ENCODE measurements at regions not wholly inside any gene's neighbourhood (a gene's known extent, or its start where the extent isn't known, plus 50 kb on each side); places are given as distances from the start of the nearest gene placed in this dataset.

- Histone ChIP-seq H3K9ac (ENCODE audit: insufficient read depth in 1 of 2, low read length in 2 of 2) (no peak overlapping the region), H3K27ac (ENCODE audit: low read depth in 1 of 2, low read length in 1 of 2) (no peak overlapping the region), H3K27me3 (ENCODE audit: control insufficient read depth in 3 of 3, insufficient read depth in 3 of 3, low read length in 2 of 3) (no peaks in the 10 kb centered on the region), H3K4me1 (ENCODE audit: control insufficient read depth in 5 of 5, insufficient read depth in 5 of 5, low read length in 5 of 5) (peaks cover 0 to 6% (median 0%) of the 10 kb centered on the region in 5 donors), H3K36me3 (ENCODE audit: control insufficient read depth in 4 of 4, insufficient read depth in 4 of 4, low read length in 4 of 4) (no peaks in the 10 kb centered on the region), H3K4me3 (no peak overlapping the region), H3K9me3 (ENCODE audit: control insufficient read depth in 4 of 4, insufficient read depth in 3 of 4, low read length in 3 of 4) (peaks cover 0 to 2% (median 0%) of the 10 kb centered on the region in 4 donors)
- 35 to 73% methylated on average over 1 of the region's 1 CpG for WGBS, 2 donors
- no peak for ATAC-seq (ENCODE audit: insufficient read depth, low FRiP score)
- DNase-seq = no peak
- TF ChIP-seq, protein P1, sequence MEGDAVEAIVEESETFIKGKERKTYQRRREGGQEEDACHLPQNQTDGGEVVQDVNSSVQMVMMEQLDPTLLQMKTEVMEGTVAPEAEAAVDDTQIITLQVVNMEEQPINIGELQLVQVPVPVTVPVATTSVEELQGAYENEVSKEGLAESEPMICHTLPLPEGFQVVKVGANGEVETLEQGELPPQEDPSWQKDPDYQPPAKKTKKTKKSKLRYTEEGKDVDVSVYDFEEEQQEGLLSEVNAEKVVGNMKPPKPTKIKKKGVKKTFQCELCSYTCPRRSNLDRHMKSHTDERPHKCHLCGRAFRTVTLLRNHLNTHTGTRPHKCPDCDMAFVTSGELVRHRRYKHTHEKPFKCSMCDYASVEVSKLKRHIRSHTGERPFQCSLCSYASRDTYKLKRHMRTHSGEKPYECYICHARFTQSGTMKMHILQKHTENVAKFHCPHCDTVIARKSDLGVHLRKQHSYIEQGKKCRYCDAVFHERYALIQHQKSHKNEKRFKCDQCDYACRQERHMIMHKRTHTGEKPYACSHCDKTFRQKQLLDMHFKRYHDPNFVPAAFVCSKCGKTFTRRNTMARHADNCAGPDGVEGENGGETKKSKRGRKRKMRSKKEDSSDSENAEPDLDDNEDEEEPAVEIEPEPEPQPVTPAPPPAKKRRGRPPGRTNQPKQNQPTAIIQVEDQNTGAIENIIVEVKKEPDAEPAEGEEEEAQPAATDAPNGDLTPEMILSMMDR (IDR thresholded peaks at IDR 0.05; ENCODE audit: control extremely low read depth, extremely low read depth) = no peak
Measured at GRCh38 chr11:23767576-23767975, 729.3 kb upstream of the LUZP2 start.

GRCh38 chr11:23769214-23769613 lies 727.6 kb upstream of the LUZP2 start:
- no peak overlapping the region for H3K27ac ChIP-seq (ENCODE audit: low read depth in 1 of 2, low read length in 1 of 2)

GRCh38 chr11:23772081-23772480 lies 724.8 kb upstream of the LUZP2 start:
- peaks cover 0 to 2% (median 1%) of the 10 kb centered on the region in 4 donors for H3K9me3 ChIP-seq (ENCODE audit: control insufficient read depth in 4 of 4, insufficient read depth in 3 of 4, low read length in 3 of 4)
- ATAC-seq (ENCODE audit: insufficient read depth, low FRiP score) = no peak
- WGBS, 2 donors = 23 to 29% methylated on average over 1 of the region's 1 CpG
- H3K4me1 ChIP-seq (ENCODE audit: control insufficient read depth in 5 of 5, insufficient read depth in 5 of 5, low read length in 5 of 5) = peaks cover 0 to 8% (median 0%) of the 10 kb centered on the region in 5 donors
- no peak overlapping the region for H3K9ac ChIP-seq (ENCODE audit: insufficient read depth in 1 of 2, low read length in 2 of 2)
- H3K36me3 ChIP-seq (ENCODE audit: control insufficient read depth in 4 of 4, insufficient read depth in 4 of 4, low read length in 4 of 4) = no peaks in the 10 kb centered on the region
- DNase-seq = peak in 2 of 3 donors; percentile 50 to 67
- no peak overlapping the region for H3K27ac ChIP-seq (ENCODE audit: low read depth in 1 of 2, low read length in 1 of 2)
- no peak overlapping the region for H3K4me3 ChIP-seq
- TF ChIP-seq, protein P1 (IDR thresholded peaks at IDR 0.05; ENCODE audit: control extremely low read depth, extremely low read depth) = no peak
- no peaks in the 10 kb centered on the region for H3K27me3 ChIP-seq (ENCODE audit: control insufficient read depth in 3 of 3, insufficient read depth in 3 of 3, low read length in 2 of 3)

More at GRCh38 chr11:23769214-23769613, 727.6 kb upstream of the LUZP2 start:
- Histone ChIP-seq H3K27me3 (ENCODE audit: control insufficient read depth in 3 of 3, insufficient read depth in 3 of 3, low read length in 2 of 3) (no peaks in the 10 kb centered on the region), H3K4me3 (no peak overlapping the region), H3K36me3 (ENCODE audit: control insufficient read depth in 4 of 4, insufficient read depth in 4 of 4, low read length in 4 of 4) (no peaks in the 10 kb centered on the region), H3K9me3 (ENCODE audit: control insufficient read depth in 4 of 4, insufficient read depth in 3 of 4, low read length in 3 of 4) (peaks cover 0 to 2% (median under 1%) of the 10 kb centered on the region in 4 donors), H3K4me1 (ENCODE audit: control insufficient read depth in 5 of 5, insufficient read depth in 5 of 5, low read length in 5 of 5) (peaks cover 0 to 8% (median 0%) of the 10 kb centered on the region in 5 donors), H3K9ac (ENCODE audit: insufficient read depth in 1 of 2, low read length in 2 of 2) (no peak overlapping the region)
- ATAC-seq (ENCODE audit: insufficient read depth, low FRiP score) = no peak
- 70 to 81% methylated on average over 1 of the region's 1 CpG for WGBS, 2 donors
- TF ChIP-seq, protein P1 (IDR thresholded peaks at IDR 0.05; ENCODE audit: control extremely low read depth, extremely low read depth) = no peak
- DNase-seq = no peak

- H3K9ac ChIP-seq (ENCODE audit: insufficient read depth in 1 of 2, low read length in 2 of 2) = no peak overlapping the region
- no peak for DNase-seq
- H3K36me3 ChIP-seq (ENCODE audit: control insufficient read depth in 4 of 4, insufficient read depth in 4 of 4, low read length in 4 of 4) = no peaks in the 10 kb centered on the region
- no peak overlapping the region for H3K27ac ChIP-seq (ENCODE audit: low read depth in 1 of 2, low read length in 1 of 2)
- H3K9me3 ChIP-seq (ENCODE audit: control insufficient read depth in 4 of 4, insufficient read depth in 3 of 4, low read length in 3 of 4) = peaks cover 0 to 2% (median 0%) of the 10 kb centered on the region in 4 donors
- no peaks in the 10 kb centered on the region for H3K27me3 ChIP-seq (ENCODE audit: control insufficient read depth in 3 of 3, insufficient read depth in 3 of 3, low read length in 2 of 3)
- 77 to 88% methylated on average over 1 of the region's 1 CpG for WGBS, 2 donors
- TF ChIP-seq, protein P1 (IDR thresholded peaks at IDR 0.05; ENCODE audit: control extremely low read depth, extremely low read depth) = no peak
- H3K4me3 ChIP-seq = no peak overlapping the region
- no peak for ATAC-seq (ENCODE audit: insufficient read depth, low FRiP score)
- no peaks in the 10 kb centered on the region for H3K4me1 ChIP-seq (ENCODE audit: control insufficient read depth in 5 of 5, insufficient read depth in 5 of 5, low read length in 5 of 5)
Measured at GRCh38 chr11:23778971-23779370, 717.9 kb upstream of the LUZP2 start.

Data from lung (tissue), 11 donors.